Activated CD4-positive, alpha-beta T cell treated with anti-CD3 and anti-CD28 coated beads for 36 hours (primary cell): ENCODE measurements at regions not wholly inside any gene's neighbourhood (a gene's known extent, or its start where the extent isn't known, plus 50 kb on each side); places are given as distances from the start of the nearest gene placed in this dataset.

Source experiments
- ATAC-seq: fragments of 200-7000 bp; cut with Tn5 transposase; one replicate; pipeline ENCODE4 v1.10.0; 2021; ENCODE audit warnings: mild to moderate bottlenecking, moderate library complexity
- CTCF ChIA-PET: fragments of 350-600 bp; sonication (Branson Sonifier 250); formaldehyde crosslinking; loops from one replicate; lab custom pipeline; 2021; ENCODE audit warnings: antibody characterized with exemption; lab: Charles Lee
- POLR2A ChIA-PET: fragments of 350-600 bp; sonication (Branson Sonifier 250); formaldehyde crosslinking; loops from one replicate; lab custom pipeline; 2021; ENCODE audit warnings: antibody characterized with exemption, inconsistent platforms; lab: Charles Lee
- DNase-seq: peaks from one replicate; pipeline ENCODE4 v3.0.0-alpha.2; 2020
- H3K27ac Mint-ChIP-seq: one replicate; pipeline ENCODE4 v1.8.0; 2021; ENCODE audit warnings: mixed read lengths
- H3K27me3 Mint-ChIP-seq: one replicate; pipeline ENCODE4 v1.8.0; 2021; ENCODE audit warnings: mixed read lengths
- H3K36me3 Mint-ChIP-seq: one replicate; pipeline ENCODE4 v1.8.0; 2021; ENCODE audit warnings: low read depth, mixed read lengths
- H3K4me1 Mint-ChIP-seq: one replicate; pipeline ENCODE4 v1.8.0; 2021; ENCODE audit warnings: mixed read lengths
- H3K4me3 Mint-ChIP-seq: one replicate; pipeline ENCODE4 v1.8.0; 2021; ENCODE audit warnings: mild to moderate bottlenecking, moderate library complexity, mixed read lengths
- H3K9me3 Mint-ChIP-seq: one replicate; pipeline ENCODE4 v1.8.0; 2021; ENCODE audit warnings: low read depth, mixed read lengths
- intact Hi-C, 2 experiments: fragments of 100-400 bp; cut with DNase I in 1 of 2; cut with micrococcal nuclease in 1 of 2; formaldehyde crosslinking; loops; one replicate each; pipeline versions ENCODE4 v1.14.2 to v1.15.1; 2022 to 2024; cut with DNase I, micrococcal nuclease

GRCh38 chr9:20028849-20029231, 240.0 kb upstream of the SLC24A2 start:
- Mint-ChIP-seq H3K27me3 (no peaks in the 10 kb centered on the region), H3K27ac (no peak overlapping the region), H3K9me3 (no peaks in the 10 kb centered on the region), H3K4me1 (no peaks in the 10 kb centered on the region), H3K4me3 (no peak overlapping the region), H3K36me3 (no peaks in the 10 kb centered on the region)
- CTCF ChIA-PET = no interaction called here
- ATAC-seq = no peak
- POLR2A ChIA-PET = no interaction called here
- no peak for DNase-seq
- intact Hi-C loops = no loop called here

- H3K27me3 Mint-ChIP-seq = no peaks in the 10 kb centered on the region
- H3K36me3 Mint-ChIP-seq = no peaks in the 10 kb centered on the region
- DNase-seq (no peak), ATAC-seq (no peak)
- no peaks in the 10 kb centered on the region for H3K9me3 Mint-ChIP-seq
- no peak overlapping the region for H3K4me3 Mint-ChIP-seq
- ChIA-PET POLR2A (no interaction called here), CTCF (no interaction called here)
- intact Hi-C loops = no loop called here
- no peaks in the 10 kb centered on the region for H3K4me1 Mint-ChIP-seq
- H3K27ac Mint-ChIP-seq = no peak overlapping the region
Measured at GRCh38 chr9:20028192-20028848, 239.5 kb upstream of the SLC24A2 start.

GRCh38 chr9:20023961-20024571, 235.2 kb upstream of the SLC24A2 start:
- H3K4me1 Mint-ChIP-seq = no peaks in the 10 kb centered on the region
- POLR2A ChIA-PET = no interaction called here
- no peak overlapping the region for H3K27ac Mint-ChIP-seq
- intact Hi-C loops = no loop called here
- no peak for ATAC-seq
- H3K9me3 Mint-ChIP-seq = peaks cover 2% of the 10 kb centered on the region
- no peak overlapping the region for H3K4me3 Mint-ChIP-seq
- DNase-seq = no peak
- H3K36me3 Mint-ChIP-seq = no peaks in the 10 kb centered on the region
- H3K27me3 Mint-ChIP-seq = no peaks in the 10 kb centered on the region
- CTCF ChIA-PET = interaction anchor here (0.6 to 1.1 kb wide), 2 partner anchors 14 to 1093 kb away, joined by 3 read pairs; no protein-coding TSS in a partner anchor

GRCh38 chr9:20023210-20023905, 234.5 kb upstream of the SLC24A2 start:
- ChIA-PET CTCF (no interaction called here), POLR2A (no interaction called here)
- Mint-ChIP-seq H3K36me3 (no peaks in the 10 kb centered on the region), H3K4me1 (no peaks in the 10 kb centered on the region), H3K27me3 (no peaks in the 10 kb centered on the region), H3K27ac (no peak overlapping the region), H3K4me3 (no peak overlapping the region), H3K9me3 (peaks cover 2% of the 10 kb centered on the region)
- ATAC-seq (no peak), DNase-seq (no peak)
- intact Hi-C loops = no loop called here

- DNase-seq = no peak
- H3K4me1 Mint-ChIP-seq = no peaks in the 10 kb centered on the region
- ChIA-PET CTCF (no interaction called here), POLR2A (no interaction called here)
- H3K27ac Mint-ChIP-seq = no peak overlapping the region
- H3K36me3 Mint-ChIP-seq = no peaks in the 10 kb centered on the region
- ATAC-seq = no peak
- no peaks in the 10 kb centered on the region for H3K27me3 Mint-ChIP-seq
- intact Hi-C loops = no loop called here
- H3K9me3 Mint-ChIP-seq = peaks cover 2% of the 10 kb centered on the region
- H3K4me3 Mint-ChIP-seq = no peak overlapping the region
Measured at GRCh38 chr9:20022410-20022809, 233.6 kb upstream of the SLC24A2 start.

- DNase-seq (no peak), ATAC-seq (no peak)
- intact Hi-C loops = no loop called here
- Mint-ChIP-seq H3K27ac (no peak overlapping the region), H3K9me3 (peaks cover 6% of the 10 kb centered on the region), H3K36me3 (peaks cover 1% of the 10 kb centered on the region), H3K4me1 (peaks cover 28% of the 10 kb centered on the region), H3K4me3 (no peak overlapping the region), H3K27me3 (no peaks in the 10 kb centered on the region)
- ChIA-PET CTCF (interaction anchor here (1.0 kb wide), 1 partner anchor 70 kb away, joined by 3 read pairs; no protein-coding TSS in a partner anchor), POLR2A (no interaction called here)
Measured at GRCh38 chr9:20016611-20017010, 227.8 kb upstream of the SLC24A2 start.

GRCh38 chr9:20015427-20015931, 226.6 kb upstream of the SLC24A2 start:
- H3K27me3 Mint-ChIP-seq = no peaks in the 10 kb centered on the region
- CTCF ChIA-PET = interaction anchor here (0.9 to 1.0 kb wide), 3 partner anchors 12 to 921 kb away, joined by 3 to 4 read pairs (median 3); no protein-coding TSS in a partner anchor
- H3K9me3 Mint-ChIP-seq = peaks cover 11% of the 10 kb centered on the region
- H3K27ac Mint-ChIP-seq = peak overlapping the region; percentile 87
- no peak for DNase-seq
- H3K36me3 Mint-ChIP-seq = peaks cover 7% of the 10 kb centered on the region
- ATAC-seq = no peak
- no peak overlapping the region for H3K4me3 Mint-ChIP-seq
- H3K4me1 Mint-ChIP-seq = peaks cover 28% of the 10 kb centered on the region
- intact Hi-C loops = no loop called here
- POLR2A ChIA-PET = no interaction called here

GRCh38 chr9:20014168-20014567, 225.3 kb upstream of the SLC24A2 start:
- intact Hi-C loops = no loop called here
- H3K36me3 Mint-ChIP-seq = peaks cover 7% of the 10 kb centered on the region
- ChIA-PET POLR2A (no interaction called here), CTCF (no interaction called here)
- H3K27me3 Mint-ChIP-seq = no peaks in the 10 kb centered on the region
- DNase-seq (no peak), ATAC-seq (no peak)
- peaks cover 28% of the 10 kb centered on the region for H3K4me1 Mint-ChIP-seq
- no peak overlapping the region for H3K27ac Mint-ChIP-seq
- H3K9me3 Mint-ChIP-seq = peaks cover 9% of the 10 kb centered on the region
- no peak overlapping the region for H3K4me3 Mint-ChIP-seq

GRCh38 chr9:20012232-20012631, 223.4 kb upstream of the SLC24A2 start:
- DNase-seq = peak; percentile 30
- Mint-ChIP-seq H3K36me3 (peaks cover 7% of the 10 kb centered on the region), H3K27me3 (no peaks in the 10 kb centered on the region), H3K27ac (no peak overlapping the region), H3K9me3 (peaks cover 9% of the 10 kb centered on the region), H3K4me1 (peaks cover 28% of the 10 kb centered on the region), H3K4me3 (no peak overlapping the region)
- CTCF ChIA-PET = interaction anchor here (0.6 kb wide), 1 partner anchor 275 kb away, joined by 3 read pairs; no protein-coding TSS in a partner anchor
- POLR2A ChIA-PET = no interaction called here
- intact Hi-C loops = no loop called here
- peak; percentile 44 for ATAC-seq

- ChIA-PET POLR2A (no interaction called here), CTCF (interaction anchor here (0.6 kb wide), 1 partner anchor 83 kb away, joined by 3 read pairs; no protein-coding TSS in a partner anchor)
- H3K4me1 Mint-ChIP-seq = peaks cover 13% of the 10 kb centered on the region
Measured at GRCh38 chr9:20009606-20010005, 220.8 kb upstream of the SLC24A2 start.

GRCh38 chr9:20002011-20002410, 213.2 kb upstream of the SLC24A2 start:
- H3K27me3 Mint-ChIP-seq = no peaks in the 10 kb centered on the region
- ChIA-PET POLR2A (no interaction called here), CTCF (interaction anchor here (1.2 kb wide), 1 partner anchor 602 kb away, joined by 4 read pairs; no protein-coding TSS in a partner anchor)
- H3K27ac Mint-ChIP-seq = no peak overlapping the region
- H3K36me3 Mint-ChIP-seq = peaks cover 6% of the 10 kb centered on the region
- DNase-seq (no peak), ATAC-seq (no peak)
- peaks cover 35% of the 10 kb centered on the region for H3K4me1 Mint-ChIP-seq
- peaks cover 6% of the 10 kb centered on the region for H3K9me3 Mint-ChIP-seq
- intact Hi-C loops = no loop called here
- H3K4me3 Mint-ChIP-seq = no peak overlapping the region

More at GRCh38 chr9:20009606-20010005, 220.8 kb upstream of the SLC24A2 start:
- H3K9me3 Mint-ChIP-seq = peaks cover 6% of the 10 kb centered on the region
- intact Hi-C loops = no loop called here
- no peak overlapping the region for H3K27ac Mint-ChIP-seq
- no peaks in the 10 kb centered on the region for H3K27me3 Mint-ChIP-seq
- no peak overlapping the region for H3K4me3 Mint-ChIP-seq
- no peak for DNase-seq
- no peak for ATAC-seq
- peaks cover 7% of the 10 kb centered on the region for H3K36me3 Mint-ChIP-seq
